Caco-2 (cell line): ENCODE measurements at regions not wholly inside any gene's neighbourhood (a gene's known extent, or its start where the extent isn't known, plus 50 kb on each side); places are given as distances from the start of the nearest gene placed in this dataset.

ENCODE experiments used
- BruUV-seq: library from RNA; stranded (reverse); fragments of 400-500 nt; replicated peaks from 2 replicates; lab custom pipeline; 2021; lab: Mats Ljungman, UMichigan
- CTCF ChIA-PET: fragments of 300-600 bp; sonication (Branson Sonifier 250); formaldehyde crosslinking; loops from one replicate; lab custom pipeline; 2022; ENCODE audit warnings: antibody characterized with exemption; lab: Charles Lee
- POLR2A ChIA-PET: fragments of 300-600 bp; sonication (Branson Sonifier 250); formaldehyde crosslinking; loops from one replicate; lab custom pipeline; 2022; ENCODE audit warnings: antibody characterized with exemption; lab: Charles Lee
- DNase-seq, 2 experiments: peaks; one replicate each; pipeline versions ENCODE4 v3.0.0 to v3.0.0-alpha.2; 2020 to 2022
- H3K27me3 ChIP-seq: replicated peaks from 2 replicates; pipeline ENCODE4 v1.6.0; 2011; ENCODE audit warnings: low read length; ENCODE audit not compliant: control insufficient read depth, insufficient read depth
- H3K36me3 ChIP-seq: 2 replicates; pipeline ENCODE4 v1.5.1; 2011; ENCODE audit warnings: low read length; ENCODE audit not compliant: control insufficient read depth, insufficient read depth
- H3K4me1 ChIP-seq: fragments of 250-450 bp; sonication (Bioruptor Pico); 2 replicates; pipeline ENCODE4 v1.5.1; 2020; ENCODE audit warnings: mild to moderate bottlenecking
- H3K4me3 ChIP-seq: 2 replicates; pipeline ENCODE4 v1.5.1; 2011; ENCODE audit warnings: low read depth, mild to moderate bottlenecking, control low read depth, low read length
- H3K9me3 ChIP-seq: fragments of 250-450 bp; sonication (Bioruptor Pico); 2 replicates; pipeline ENCODE4 v1.5.1; 2020; ENCODE audit warnings: mild to moderate bottlenecking, moderate library complexity
- H3K27ac Mint-ChIP-seq: one replicate; pipeline ENCODE4 v1.8.0; 2022; ENCODE audit warnings: mixed read lengths; ENCODE audit not compliant: unreplicated experiment
- H3K27me3 Mint-ChIP-seq: one replicate; pipeline ENCODE4 v1.8.0; 2022; ENCODE audit warnings: mixed read lengths; ENCODE audit not compliant: insufficient read depth, unreplicated experiment
- H3K36me3 Mint-ChIP-seq: one replicate; pipeline ENCODE4 v1.8.0; 2022; ENCODE audit warnings: mild to moderate bottlenecking, mixed read lengths; ENCODE audit not compliant: insufficient read depth, unreplicated experiment
- H3K4me1 Mint-ChIP-seq: one replicate; pipeline ENCODE4 v1.8.0; 2022; ENCODE audit warnings: low read depth, mixed read lengths; ENCODE audit not compliant: unreplicated experiment
- H3K4me3 Mint-ChIP-seq: one replicate; pipeline ENCODE4 v1.8.0; 2022; ENCODE audit warnings: mild to moderate bottlenecking, moderate library complexity, mixed read lengths; ENCODE audit not compliant: unreplicated experiment
- H3K9me3 Mint-ChIP-seq: one replicate; pipeline ENCODE4 v1.8.0; 2022; ENCODE audit warnings: mixed read lengths; ENCODE audit not compliant: unreplicated experiment
- intact Hi-C: fragments of 100-400 bp; cut with micrococcal nuclease; formaldehyde crosslinking; loops from one replicate; pipeline ENCODE4 v1.10.0; 2022; ENCODE audit not compliant: unreplicated experiment
- TF ChIP-seq, protein P1 (sequence below), 2 experiments: fragments of 200-600 bp in 1 of 2; IDR thresholded peaks; 1 replicate in 1 of 2; 2 replicates in 1 of 2; pipeline versions ENCODE4 v1.5.1 to v1.8.0; 2011 to 2022; ENCODE audit warnings: antibody characterized with exemption in 1 of 2, control low read depth in 1 of 2, inconsistent platforms in 1 of 2, low read depth in 1 of 2, low read length in 1 of 2, mild to moderate bottlenecking in 1 of 2, moderate library complexity in 1 of 2; ENCODE audit not compliant: insufficient read depth in 1 of 2, severe bottlenecking in 1 of 2, unreplicated experiment in 1 of 2

DNA sequence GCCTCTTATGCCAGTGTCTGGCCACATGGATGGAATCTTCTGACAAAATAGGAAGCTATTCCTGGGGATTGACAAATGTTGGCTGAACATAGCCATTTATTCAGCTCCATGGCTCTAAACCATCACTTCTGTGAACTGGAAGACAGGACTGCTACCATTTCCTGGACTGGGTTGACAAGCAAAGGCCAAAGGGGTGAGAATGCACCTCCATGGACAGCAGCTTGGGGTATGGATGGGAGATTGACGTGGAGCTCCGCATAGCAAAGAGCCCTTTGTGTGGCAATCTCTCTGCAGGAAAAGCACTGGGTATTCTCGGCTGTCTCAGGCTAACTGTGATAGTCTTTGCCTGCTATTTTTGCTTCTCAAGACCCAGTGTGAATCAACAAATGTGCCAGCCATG, 223.0 kb upstream of the EGLN3 start:
- Mint-ChIP-seq H3K36me3 (no peaks in the 10 kb centered on the region), H3K27ac (no peak overlapping the region), H3K4me3 (no peak overlapping the region), H3K9me3 (no peaks in the 10 kb centered on the region), H3K4me1 (peaks cover 8% of the 10 kb centered on the region), H3K27me3 (no peaks in the 10 kb centered on the region)
- ChIA-PET POLR2A (no interaction called here), CTCF (no interaction called here)
- Histone ChIP-seq H3K36me3 (no peaks in the 10 kb centered on the region), H3K27me3 (no peaks in the 10 kb centered on the region), H3K4me1 (peaks cover 8% of the 10 kb centered on the region; the same call in 1 of the 2 replicates), H3K4me3 (no peak overlapping the region), H3K9me3 (no peaks in the 10 kb centered on the region)
- DNase-seq = no peak
- no TSS peak for BruUV-seq
- intact Hi-C loops = no loop called here
- TF ChIP-seq, protein P1, sequence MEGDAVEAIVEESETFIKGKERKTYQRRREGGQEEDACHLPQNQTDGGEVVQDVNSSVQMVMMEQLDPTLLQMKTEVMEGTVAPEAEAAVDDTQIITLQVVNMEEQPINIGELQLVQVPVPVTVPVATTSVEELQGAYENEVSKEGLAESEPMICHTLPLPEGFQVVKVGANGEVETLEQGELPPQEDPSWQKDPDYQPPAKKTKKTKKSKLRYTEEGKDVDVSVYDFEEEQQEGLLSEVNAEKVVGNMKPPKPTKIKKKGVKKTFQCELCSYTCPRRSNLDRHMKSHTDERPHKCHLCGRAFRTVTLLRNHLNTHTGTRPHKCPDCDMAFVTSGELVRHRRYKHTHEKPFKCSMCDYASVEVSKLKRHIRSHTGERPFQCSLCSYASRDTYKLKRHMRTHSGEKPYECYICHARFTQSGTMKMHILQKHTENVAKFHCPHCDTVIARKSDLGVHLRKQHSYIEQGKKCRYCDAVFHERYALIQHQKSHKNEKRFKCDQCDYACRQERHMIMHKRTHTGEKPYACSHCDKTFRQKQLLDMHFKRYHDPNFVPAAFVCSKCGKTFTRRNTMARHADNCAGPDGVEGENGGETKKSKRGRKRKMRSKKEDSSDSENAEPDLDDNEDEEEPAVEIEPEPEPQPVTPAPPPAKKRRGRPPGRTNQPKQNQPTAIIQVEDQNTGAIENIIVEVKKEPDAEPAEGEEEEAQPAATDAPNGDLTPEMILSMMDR (IDR thresholded peaks at IDR 0.05; ENCODE audit: insufficient read depth in 1 of 2, low read depth in 1 of 2, low read length in 1 of 2, severe bottlenecking in 1 of 2, unreplicated experiment in 1 of 2) = no peak

DNA sequence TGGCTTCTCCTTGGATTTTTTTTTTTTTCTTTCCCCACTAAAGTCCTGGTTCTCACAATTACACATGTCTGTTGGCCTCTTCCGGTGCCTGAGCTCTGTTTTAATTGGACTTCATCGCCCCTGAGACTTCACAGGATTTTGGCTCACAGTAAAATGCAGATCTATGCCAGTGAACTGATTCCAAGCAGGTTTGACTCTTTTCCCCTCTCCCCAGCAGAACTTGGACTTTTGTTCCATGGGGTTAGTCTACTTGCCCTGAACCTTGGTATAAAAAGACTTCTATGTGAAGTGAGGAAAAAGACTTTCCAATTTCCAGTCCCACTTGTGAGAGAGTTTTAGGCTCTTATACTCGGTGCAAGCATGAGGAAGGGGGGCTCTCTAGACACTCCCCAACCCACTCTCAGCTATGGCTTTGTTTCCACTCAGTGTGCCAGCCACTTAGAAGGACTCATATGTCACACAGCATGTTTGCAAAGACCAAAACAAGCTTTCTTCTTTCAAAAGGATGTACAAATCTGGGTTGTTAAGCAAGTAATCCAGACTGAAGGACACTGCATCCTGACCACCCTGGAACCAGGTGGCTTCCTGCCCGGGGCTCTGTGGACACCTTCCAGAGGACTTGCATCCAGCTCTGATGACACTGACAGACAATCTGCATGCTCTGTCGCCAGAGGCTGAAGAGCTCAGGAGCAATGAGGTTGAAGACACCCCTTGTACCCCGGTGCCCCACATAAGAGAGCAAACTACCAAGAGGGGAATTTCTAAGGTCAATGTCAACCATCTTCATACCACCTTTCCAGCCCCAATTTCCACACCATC, 221.9 kb upstream of the EGLN3 start:
- intact Hi-C loops = no loop called here
- ChIA-PET CTCF (no interaction called here), POLR2A (interaction anchor here (0.6 kb wide), 1 partner anchor 743 kb away, joined by 3 read pairs; no protein-coding TSS in a partner anchor)
- Histone ChIP-seq H3K27me3 (no peaks in the 10 kb centered on the region), H3K36me3 (no peaks in the 10 kb centered on the region), H3K4me1 (peaks cover 8% of the 10 kb centered on the region; the same call in 1 of the 2 replicates), H3K9me3 (no peaks in the 10 kb centered on the region), H3K4me3 (no peak overlapping the region)
- no peak for DNase-seq
- H3K4me1 Mint-ChIP-seq = peaks cover 8% of the 10 kb centered on the region
- H3K27me3 Mint-ChIP-seq = no peaks in the 10 kb centered on the region
- no peaks in the 10 kb centered on the region for H3K9me3 Mint-ChIP-seq
- no peak overlapping the region for H3K27ac Mint-ChIP-seq
- BruUV-seq = no TSS peak
- TF ChIP-seq, protein P1 (IDR thresholded peaks at IDR 0.05; ENCODE audit: insufficient read depth in 1 of 2, low read depth in 1 of 2, low read length in 1 of 2, severe bottlenecking in 1 of 2, unreplicated experiment in 1 of 2) = no peak
- H3K4me3 Mint-ChIP-seq = no peak overlapping the region
- H3K36me3 Mint-ChIP-seq = no peaks in the 10 kb centered on the region

DNA sequence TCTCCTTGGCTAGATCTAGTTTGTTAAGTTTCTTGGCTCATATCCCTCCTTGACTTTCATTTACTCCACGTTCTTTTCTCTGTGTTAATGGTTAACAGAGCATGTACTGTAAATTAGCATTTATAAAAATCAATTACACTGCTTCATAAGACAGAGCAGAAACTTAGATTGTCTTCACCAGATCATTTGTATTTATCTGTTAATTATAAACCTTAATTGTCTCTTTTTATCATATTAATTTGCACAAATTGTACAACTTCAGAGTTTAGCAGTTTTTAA, 221.2 kb upstream of the EGLN3 start:
- POLR2A ChIA-PET = no interaction called here
- TF ChIP-seq, protein P1 (IDR thresholded peaks at IDR 0.05; ENCODE audit: insufficient read depth in 1 of 2, low read depth in 1 of 2, low read length in 1 of 2, severe bottlenecking in 1 of 2, unreplicated experiment in 1 of 2) = no peak
- H3K9me3 Mint-ChIP-seq = no peaks in the 10 kb centered on the region
- CTCF ChIA-PET = no interaction called here
- H3K27ac Mint-ChIP-seq = no peak overlapping the region
- no TSS peak for BruUV-seq
- Histone ChIP-seq H3K4me1 (peaks cover 8% of the 10 kb centered on the region; the same call in 1 of the 2 replicates), H3K27me3 (no peaks in the 10 kb centered on the region), H3K4me3 (no peak overlapping the region), H3K36me3 (no peaks in the 10 kb centered on the region), H3K9me3 (no peaks in the 10 kb centered on the region)
- no peaks in the 10 kb centered on the region for H3K36me3 Mint-ChIP-seq
- peaks cover 8% of the 10 kb centered on the region for H3K4me1 Mint-ChIP-seq
- no peak overlapping the region for H3K4me3 Mint-ChIP-seq
- DNase-seq = no peak
- no peaks in the 10 kb centered on the region for H3K27me3 Mint-ChIP-seq
- intact Hi-C loops = no loop called here
